COR-L47 (cell line): ENCODE measurements at regions not wholly inside any gene's neighbourhood (a gene's known extent, or its start where the extent isn't known, plus 50 kb on each side); places are given as distances from the start of the nearest gene placed in this dataset.

ENCODE experiments used
- DNase-seq: peaks from one replicate; lab custom pipeline; 2025; lab: John Stamatoyannopoulos, UW

- DNase-seq, result no peak
These were observed 145.4 kb upstream of the C1orf174 start for GRCh38 chr1:4045397-4046010.

GRCh38 chr1:4046836-4047461 is 146.9 kb upstream of the C1orf174 start:
- DNase-seq, result no peak

- no peak for DNase-seq
These were observed 147.6 kb upstream of the C1orf174 start for GRCh38 chr1:4047666-4048065.

GRCh38 chr1:4048076-4048475 is 148.0 kb upstream of the C1orf174 start:
- no peak for DNase-seq

- DNase-seq, result no peak
These were observed 148.8 kb upstream of the C1orf174 start for GRCh38 chr1:4048921-4049320.

GRCh38 chr1:4050998-4051397 is 150.9 kb upstream of the C1orf174 start:
- no peak for DNase-seq

- no peak for DNase-seq
These were observed 152.6 kb upstream of the C1orf174 start for GRCh38 chr1:4052657-4053056.

GRCh38 chr1:4053160-4053748 is 153.2 kb upstream of the C1orf174 start:
- DNase-seq, result no peak

- DNase-seq, result no peak
These were observed 153.7 kb upstream of the C1orf174 start for GRCh38 chr1:4053774-4054173.

GRCh38 chr1:4055294-4055967 is 155.4 kb upstream of the C1orf174 start:
- no peak for DNase-seq

- no peak for DNase-seq
These were observed 156.3 kb upstream of the C1orf174 start for GRCh38 chr1:4056422-4056821.

GRCh38 chr1:4056989-4057388 is 156.9 kb upstream of the C1orf174 start:
- DNase-seq, result no peak

GRCh38 chr1:4057603-4058002 is 157.5 kb upstream of the C1orf174 start:
- DNase-seq, result no peak

- DNase-seq, result no peak
These were observed 158.1 kb upstream of the C1orf174 start for GRCh38 chr1:4058122-4058521.

- no peak for DNase-seq
These were observed 158.6 kb upstream of the C1orf174 start for GRCh38 chr1:4058706-4059105.

GRCh38 chr1:4059270-4059669 is 159.2 kb upstream of the C1orf174 start:
- no peak for DNase-seq

- DNase-seq, result no peak
These were observed 160.8 kb upstream of the C1orf174 start for GRCh38 chr1:4060850-4061249.

- DNase-seq, result no peak
These were observed 161.5 kb upstream of the C1orf174 start for GRCh38 chr1:4061521-4062031.

- DNase-seq, result no peak
These were observed 162.0 kb upstream of the C1orf174 start for GRCh38 chr1:4062041-4062440.

- DNase-seq, result no peak
These were observed 162.5 kb upstream of the C1orf174 start for GRCh38 chr1:4062560-4062959.

- no peak for DNase-seq
These were observed 162.9 kb upstream of the C1orf174 start for GRCh38 chr1:4062992-4063391.

GRCh38 chr1:4063516-4063915 is 163.4 kb upstream of the C1orf174 start:
- DNase-seq, result no peak
